ENCODE measurements at regions not wholly inside any gene's neighbourhood (a gene's known extent, or its start where the extent isn't known, plus 50 kb on each side); places are given as distances from the start of the nearest gene placed in this dataset.

DNA sequence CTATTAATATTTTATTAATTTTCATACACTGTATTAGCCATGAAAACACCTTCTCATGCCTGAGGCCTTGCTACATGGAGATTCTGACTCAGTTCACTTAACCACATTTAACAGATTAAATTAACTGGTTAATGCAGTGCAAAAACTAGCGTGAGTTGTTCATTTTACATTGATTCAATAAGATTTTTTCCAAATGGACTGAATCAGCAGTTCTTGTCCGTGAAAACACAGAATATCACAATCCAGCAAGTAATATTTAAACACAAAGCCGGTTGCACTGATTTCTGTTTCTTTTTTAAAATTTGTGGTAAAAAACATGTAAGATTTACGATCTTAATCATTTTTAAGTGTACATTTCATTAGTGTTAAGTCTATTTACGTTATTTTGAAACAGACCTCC, 118.2 kb upstream of the THUMPD2 start (continued):
- no peak for TF ChIP-seq CTCF (IDR thresholded peaks at IDR 0.05; ENCODE audit: control extremely low read depth in 1 of 3, insufficient read depth in 1 of 3, low read depth in 1 of 3, low read length in 3 of 3)

All from H1 (cell line).